HUES48 (cell line): ENCODE measurements at regions not wholly inside any gene's neighbourhood (a gene's known extent, or its start where the extent isn't known, plus 50 kb on each side); places are given as distances from the start of the nearest gene placed in this dataset.

Source experiments
- H3K27ac ChIP-seq: one replicate; pipeline ENCODE4 v1.7.0; 2013; ENCODE audit warnings: low read depth, low read length, inconsistent platforms
- H3K27me3 ChIP-seq: 2 replicates; pipeline ENCODE4 v1.6.1; 2013; ENCODE audit warnings: mild to moderate bottlenecking, low read length; ENCODE audit not compliant: control insufficient read depth, insufficient read depth
- H3K36me3 ChIP-seq: 2 replicates; pipeline ENCODE4 v1.6.1; 2013; ENCODE audit warnings: low read length; ENCODE audit not compliant: control insufficient read depth, insufficient read depth
- H3K4me1 ChIP-seq: 2 replicates; pipeline ENCODE4 v1.6.1; 2013; ENCODE audit warnings: mild to moderate bottlenecking, low read length; ENCODE audit not compliant: control insufficient read depth, insufficient read depth
- H3K4me3 ChIP-seq: 2 replicates; pipeline ENCODE4 v1.5.1; 2013; ENCODE audit warnings: mild to moderate bottlenecking, low read depth, low read length
- H3K9ac ChIP-seq: 2 replicates; pipeline ENCODE4 v1.6.1; 2013; ENCODE audit warnings: mild to moderate bottlenecking, low read depth, low read length, moderate library complexity
- H3K9me3 ChIP-seq: 2 replicates; pipeline ENCODE4 v1.6.1; 2013; ENCODE audit warnings: low read length; ENCODE audit not compliant: control insufficient read depth, insufficient read depth

DNA sequence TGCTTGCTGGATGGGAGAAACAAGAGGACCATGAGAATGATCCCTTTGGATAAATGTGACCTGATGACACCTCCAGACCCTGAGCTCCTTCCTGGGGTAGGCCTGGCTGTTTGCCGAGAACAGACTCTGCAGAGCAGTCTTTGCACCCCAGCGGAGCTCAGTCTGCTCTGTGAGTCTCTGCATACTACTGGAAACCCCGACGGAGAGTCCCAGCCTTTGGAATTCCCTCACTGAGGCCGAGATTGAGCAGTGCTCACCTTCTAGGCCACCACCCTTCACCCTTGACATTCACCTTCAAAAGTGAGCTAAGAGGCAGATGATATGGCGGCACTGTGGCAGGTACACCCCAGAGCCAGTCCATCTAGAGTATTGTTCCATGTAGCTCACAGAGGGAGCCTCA is 172.2 kb upstream of the CDH13 start:
- Histone ChIP-seq H3K4me1 (no peaks in the 10 kb centered on the region), H3K36me3 (no peaks in the 10 kb centered on the region), H3K9ac (no peak overlapping the region), H3K27me3 (no peaks in the 10 kb centered on the region), H3K9me3 (no peaks in the 10 kb centered on the region), H3K4me3 (no peak overlapping the region), H3K27ac (no peak overlapping the region)

- H3K4me1 ChIP-seq, result no peaks in the 10 kb centered on the region
- no peak overlapping the region for H3K9ac ChIP-seq
- no peaks in the 10 kb centered on the region for H3K9me3 ChIP-seq
- no peak overlapping the region for H3K4me3 ChIP-seq
- no peaks in the 10 kb centered on the region for H3K36me3 ChIP-seq
- H3K27ac ChIP-seq, result no peak overlapping the region
- H3K27me3 ChIP-seq, result no peaks in the 10 kb centered on the region
These were observed 172.6 kb upstream of the CDH13 start for GRCh38 chr16:82454152-82454551.

- no peaks in the 10 kb centered on the region for H3K27me3 ChIP-seq
- H3K27ac ChIP-seq, result no peak overlapping the region
- H3K36me3 ChIP-seq, result no peaks in the 10 kb centered on the region
- H3K9ac ChIP-seq, result no peak overlapping the region
- no peaks in the 10 kb centered on the region for H3K9me3 ChIP-seq
- no peaks in the 10 kb centered on the region for H3K4me1 ChIP-seq
- no peak overlapping the region for H3K4me3 ChIP-seq
These were observed 174.6 kb upstream of the CDH13 start for GRCh38 chr16:82452004-82452756.

GRCh38 chr16:82451449-82451848 is 175.3 kb upstream of the CDH13 start:
- no peaks in the 10 kb centered on the region for H3K4me1 ChIP-seq
- H3K27me3 ChIP-seq, result no peaks in the 10 kb centered on the region
- H3K27ac ChIP-seq, result no peak overlapping the region
- no peak overlapping the region for H3K9ac ChIP-seq
- no peak overlapping the region for H3K4me3 ChIP-seq
- H3K36me3 ChIP-seq, result no peaks in the 10 kb centered on the region
- no peaks in the 10 kb centered on the region for H3K9me3 ChIP-seq

DNA sequence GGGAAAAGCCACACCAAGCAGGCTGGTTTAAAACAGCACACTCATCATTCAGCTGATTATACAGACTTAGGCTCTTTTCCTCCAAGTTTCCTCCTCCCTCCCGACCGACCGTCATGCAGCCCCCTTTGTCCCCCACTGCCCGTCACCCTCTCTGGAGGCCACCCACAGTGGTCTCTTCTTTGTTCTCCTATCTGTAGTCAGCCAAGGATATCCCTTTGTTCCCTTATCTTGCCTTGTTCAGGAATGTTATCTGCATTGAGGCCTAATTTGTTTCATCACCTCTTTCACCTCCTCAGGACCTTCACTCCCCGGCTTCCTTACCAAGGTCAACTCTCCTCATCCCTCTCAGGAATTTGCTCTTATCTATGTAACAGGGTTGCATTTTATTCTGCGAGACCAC is 186.4 kb upstream of the CDH13 start:
- Histone ChIP-seq H3K36me3 (no peaks in the 10 kb centered on the region), H3K4me3 (no peak overlapping the region), H3K27ac (peak overlapping the region; percentile 23), H3K9ac (no peak overlapping the region), H3K9me3 (no peaks in the 10 kb centered on the region), H3K27me3 (no peaks in the 10 kb centered on the region), H3K4me1 (peaks cover 3% of the 10 kb centered on the region; the same call in 1 of the 2 replicates)

DNA sequence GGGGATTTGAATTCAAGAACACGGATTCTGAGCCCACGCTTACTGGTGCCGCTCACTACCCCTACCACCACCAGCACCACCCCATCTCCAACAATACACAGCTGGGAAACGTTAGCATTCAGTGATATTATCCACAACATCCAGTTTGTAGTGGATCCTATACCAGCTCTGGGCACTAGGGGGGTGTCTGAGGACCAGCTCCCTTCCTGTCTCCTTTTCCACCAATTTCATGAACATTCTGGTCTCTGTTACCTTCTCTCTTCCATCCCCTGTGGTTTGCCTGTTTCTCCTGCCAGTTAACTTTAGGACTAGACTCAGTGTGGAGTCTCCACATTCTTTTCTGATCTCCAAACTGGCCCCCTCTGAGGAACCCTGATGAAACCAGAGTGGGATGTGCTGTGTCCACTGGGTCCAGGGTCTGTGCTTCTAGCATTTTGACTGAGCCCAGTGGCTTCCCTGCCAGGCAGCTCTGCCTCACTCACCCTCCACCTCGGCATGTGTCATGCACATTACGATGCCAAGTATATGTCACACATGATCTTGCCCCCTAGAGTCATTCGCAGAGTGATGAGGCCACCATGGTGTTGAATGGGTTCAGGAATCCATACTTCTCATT is 187.0 kb upstream of the CDH13 start:
- Histone ChIP-seq H3K4me3 (no peak overlapping the region), H3K27me3 (no peaks in the 10 kb centered on the region), H3K4me1 (peaks cover 3% of the 10 kb centered on the region; the same call in 1 of the 2 replicates), H3K27ac (peak overlapping the region; percentile 23), H3K9me3 (no peaks in the 10 kb centered on the region), H3K9ac (no peak overlapping the region), H3K36me3 (no peaks in the 10 kb centered on the region)

DNA sequence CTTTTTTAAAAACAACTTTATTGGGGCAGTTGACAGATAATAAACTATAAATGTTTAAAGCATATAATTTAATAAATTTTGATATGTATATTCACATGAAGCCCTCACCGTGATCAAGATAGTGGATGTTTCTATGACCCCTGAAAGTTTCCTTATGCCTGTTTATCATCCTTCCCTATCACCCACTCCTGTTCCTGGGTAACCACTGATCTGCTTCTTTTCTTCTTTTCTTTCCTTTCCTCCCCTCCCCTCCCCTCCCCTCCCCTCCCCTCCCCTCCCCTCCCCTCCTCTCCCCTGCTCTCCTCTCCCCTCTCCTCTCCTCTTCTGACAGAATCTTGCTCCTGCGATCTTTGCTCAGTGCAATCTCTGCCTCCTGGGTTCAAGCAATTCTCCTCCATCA is 193.7 kb upstream of the CDH13 start:
- H3K4me3 ChIP-seq, result no peak overlapping the region
- no peaks in the 10 kb centered on the region for H3K9me3 ChIP-seq
- H3K27me3 ChIP-seq, result no peaks in the 10 kb centered on the region

GRCh38 chr16:82432261-82432660 is 194.5 kb upstream of the CDH13 start:
- Histone ChIP-seq H3K9ac (no peak overlapping the region), H3K36me3 (no peaks in the 10 kb centered on the region), H3K9me3 (no peaks in the 10 kb centered on the region), H3K27ac (no peak overlapping the region), H3K4me1 (no peaks in the 10 kb centered on the region), H3K4me3 (no peak overlapping the region), H3K27me3 (no peaks in the 10 kb centered on the region)

More for the DNA sequence above, 193.7 kb upstream of the CDH13 start:
- H3K27ac ChIP-seq, result no peak overlapping the region
- no peaks in the 10 kb centered on the region for H3K4me1 ChIP-seq
- H3K9ac ChIP-seq, result no peak overlapping the region
- H3K36me3 ChIP-seq, result no peaks in the 10 kb centered on the region

DNA sequence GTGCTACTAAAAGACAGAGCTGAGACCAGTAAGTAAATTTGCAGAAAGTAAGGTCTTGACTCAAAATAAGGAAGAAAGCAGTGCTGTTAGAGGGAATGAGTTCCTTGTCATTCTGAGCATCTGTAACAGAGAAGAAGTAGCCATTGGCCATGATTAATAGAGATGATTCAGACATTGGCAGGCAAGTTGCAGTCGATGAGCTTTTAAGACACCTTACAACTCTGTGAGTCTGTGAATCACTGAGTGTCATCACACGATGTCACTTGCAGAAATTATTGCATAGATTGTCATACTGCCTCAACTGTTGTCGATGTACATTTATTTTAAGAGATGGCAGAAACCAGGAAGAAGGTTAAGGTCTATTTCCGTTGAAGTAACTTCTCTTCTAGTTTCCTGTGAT is 201.1 kb upstream of the CDH13 start:
- Histone ChIP-seq H3K9ac (no peak overlapping the region), H3K36me3 (no peaks in the 10 kb centered on the region), H3K4me1 (no peaks in the 10 kb centered on the region), H3K4me3 (no peak overlapping the region), H3K9me3 (no peaks in the 10 kb centered on the region), H3K27me3 (no peaks in the 10 kb centered on the region), H3K27ac (no peak overlapping the region)

DNA sequence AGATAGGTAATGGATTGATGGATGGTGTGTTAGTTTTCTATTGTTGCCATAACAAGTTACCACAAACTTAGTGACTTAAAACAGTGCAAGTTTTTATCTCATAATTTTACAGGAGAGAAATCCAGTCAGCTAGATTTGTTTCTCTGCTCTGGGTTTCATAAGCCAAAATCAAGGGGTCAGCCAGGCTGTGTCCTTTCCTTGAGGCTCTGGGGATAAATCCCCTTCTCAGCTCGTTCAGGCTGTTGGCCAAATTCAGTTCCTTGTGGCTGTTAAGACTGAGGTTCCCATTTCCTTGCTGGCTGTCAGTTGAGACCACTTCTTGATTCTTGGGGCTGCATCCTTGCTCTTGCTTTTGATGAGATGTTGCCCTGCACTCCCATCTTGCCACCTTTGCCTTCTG is 204.9 kb upstream of the CDH13 start:
- H3K36me3 ChIP-seq, result no peaks in the 10 kb centered on the region
- H3K9me3 ChIP-seq, result no peaks in the 10 kb centered on the region
- H3K4me3 ChIP-seq, result no peak overlapping the region
- H3K9ac ChIP-seq, result no peak overlapping the region
- no peaks in the 10 kb centered on the region for H3K4me1 ChIP-seq
- no peak overlapping the region for H3K27ac ChIP-seq
- no peaks in the 10 kb centered on the region for H3K27me3 ChIP-seq

- H3K9ac ChIP-seq, result no peak overlapping the region
- no peaks in the 10 kb centered on the region for H3K27me3 ChIP-seq
- no peaks in the 10 kb centered on the region for H3K9me3 ChIP-seq
These were observed 207.4 kb upstream of the CDH13 start for GRCh38 chr16:82419332-82419731.

More at GRCh38 chr16:82419332-82419731, 207.4 kb upstream of the CDH13 start:
- H3K27ac ChIP-seq, result no peak overlapping the region
- H3K4me1 ChIP-seq, result no peaks in the 10 kb centered on the region
- no peaks in the 10 kb centered on the region for H3K36me3 ChIP-seq
- no peak overlapping the region for H3K4me3 ChIP-seq
